ENCODE measurements at regions not wholly inside any gene's neighbourhood (a gene's known extent, or its start where the extent isn't known, plus 50 kb on each side); places are given as distances from the start of the nearest gene placed in this dataset.
A peak's percentile ranks its signal among the peaks of the same experiment; 100 is the strongest.
"Not testable (repeated sequence)": the region's sequence is repeated elsewhere in the genome, so short reads cannot be mapped to it uniquely, and the experiment has no call there.

GRCh38 chr2:176929387-176929786 lies 283.2 kb upstream of the HNRNPA3 start:
- POLR2A ChIA-PET; ATAC-seq; H3K9me3 Mint-ChIP-seq (ENCODE audit: low read depth); H3K4me3 Mint-ChIP-seq; H3K27me3 Mint-ChIP-seq; intact Hi-C loops (cut with DNase I, micrococcal nuclease); H3K36me3 Mint-ChIP-seq (ENCODE audit: low read depth); H3K27ac Mint-ChIP-seq; DNase-seq: not testable (repeated sequence)
- peaks cover 10% of the 10 kb centered on the region for H3K4me1 Mint-ChIP-seq
- CTCF ChIA-PET: interaction anchor here (0.8 kb wide), 1 partner anchor 36 kb away, joined by 3 read pairs; no protein-coding TSS in a partner anchor

GRCh38 chr2:176931588-176932563 lies 280.7 kb upstream of the HNRNPA3 start:
- peak overlapping the region; percentile 59 for H3K27ac Mint-ChIP-seq
- no peaks in the 10 kb centered on the region for H3K36me3 Mint-ChIP-seq (ENCODE audit: low read depth)
- intact Hi-C loops (cut with DNase I, micrococcal nuclease): loop anchor here (1.0 to 10.0 kb wide), 5 partner anchors 65 to 215 kb away; no protein-coding TSS in a partner anchor
- no peak overlapping the region for H3K4me3 Mint-ChIP-seq
- ChIA-PET CTCF (interaction anchor here (0.6 to 1.2 kb wide), 3 partner anchors 225 to 294 kb away, joined by 3 read pairs; no protein-coding TSS in a partner anchor), POLR2A (interaction anchor here (0.6 kb wide), 1 partner anchor 800 kb away, joined by 7 read pairs; no protein-coding TSS in a partner anchor)
- H3K27me3 Mint-ChIP-seq: peaks cover 2% of the 10 kb centered on the region
- H3K4me1 Mint-ChIP-seq: peaks cover 10% of the 10 kb centered on the region
- DNase-seq (peak; percentile 42), ATAC-seq (peak; percentile 96)
- no peaks in the 10 kb centered on the region for H3K9me3 Mint-ChIP-seq (ENCODE audit: low read depth)

GRCh38 chr2:176934131-176934530 lies 278.5 kb upstream of the HNRNPA3 start:
- no peak for DNase-seq
- Mint-ChIP-seq H3K27me3 (peaks cover 5% of the 10 kb centered on the region), H3K36me3 (ENCODE audit: low read depth) (no peaks in the 10 kb centered on the region), H3K27ac (no peak overlapping the region), H3K4me3 (no peak overlapping the region), H3K9me3 (ENCODE audit: low read depth) (no peaks in the 10 kb centered on the region), H3K4me1 (peaks cover 10% of the 10 kb centered on the region)
- ChIA-PET POLR2A (no interaction called here), CTCF (no interaction called here)
- no peak for ATAC-seq
- intact Hi-C loops (cut with DNase I, micrococcal nuclease): loop anchor here (5.0 to 10.0 kb wide), 2 partner anchors 211 to 213 kb away; no protein-coding TSS in a partner anchor

GRCh38 chr2:176934869-176935415 lies 277.7 kb upstream of the HNRNPA3 start:
- ATAC-seq (no peak), DNase-seq (no peak)
- intact Hi-C loops (cut with DNase I, micrococcal nuclease): loop anchor here (5.0 to 10.0 kb wide), 2 partner anchors 210 to 212 kb away; no protein-coding TSS in a partner anchor
- H3K4me3 Mint-ChIP-seq: no peak overlapping the region
- ChIA-PET POLR2A (no interaction called here), CTCF (no interaction called here)
- peaks cover 5% of the 10 kb centered on the region for H3K27me3 Mint-ChIP-seq
- no peaks in the 10 kb centered on the region for H3K36me3 Mint-ChIP-seq (ENCODE audit: low read depth)
- H3K27ac Mint-ChIP-seq: no peak overlapping the region
- peaks cover 10% of the 10 kb centered on the region for H3K4me1 Mint-ChIP-seq
- no peaks in the 10 kb centered on the region for H3K9me3 Mint-ChIP-seq (ENCODE audit: low read depth)

- Mint-ChIP-seq H3K27ac (no peak overlapping the region), H3K4me3 (no peak overlapping the region), H3K4me1 (peaks cover 10% of the 10 kb centered on the region), H3K27me3 (peaks cover 5% of the 10 kb centered on the region), H3K9me3 (ENCODE audit: low read depth) (no peaks in the 10 kb centered on the region), H3K36me3 (ENCODE audit: low read depth) (no peaks in the 10 kb centered on the region)
- CTCF ChIA-PET: no interaction called here
- no peak for DNase-seq
- ATAC-seq: no peak
- POLR2A ChIA-PET: no interaction called here
- intact Hi-C loops (cut with DNase I, micrococcal nuclease): loop anchor here in 1 of 2 experiments (10.0 kb wide), 1 partner anchor 209 kb away; no protein-coding TSS in a partner anchor
Measured at GRCh38 chr2:176935543-176936102, 277.0 kb upstream of the HNRNPA3 start.

- ATAC-seq: no peak
- peaks cover 5% of the 10 kb centered on the region for H3K27me3 Mint-ChIP-seq
- POLR2A ChIA-PET: no interaction called here
Measured at GRCh38 chr2:176936410-176936809, 276.2 kb upstream of the HNRNPA3 start.

GRCh38 chr2:176944998-176945397 lies 267.6 kb upstream of the HNRNPA3 start:
- peaks cover under 1% of the 10 kb centered on the region for H3K9me3 Mint-ChIP-seq (ENCODE audit: low read depth)
- no peak overlapping the region for H3K4me3 Mint-ChIP-seq
- POLR2A ChIA-PET: no interaction called here
- DNase-seq (no peak), ATAC-seq (no peak)
- intact Hi-C loops (cut with DNase I, micrococcal nuclease): no loop called here
- no peaks in the 10 kb centered on the region for H3K27me3 Mint-ChIP-seq
- H3K36me3 Mint-ChIP-seq (ENCODE audit: low read depth): no peaks in the 10 kb centered on the region
- H3K4me1 Mint-ChIP-seq: no peaks in the 10 kb centered on the region
- H3K27ac Mint-ChIP-seq: no peak overlapping the region
- CTCF ChIA-PET: no interaction called here

More at GRCh38 chr2:176936410-176936809, 276.2 kb upstream of the HNRNPA3 start:
- DNase-seq: no peak
- CTCF ChIA-PET: no interaction called here
- Mint-ChIP-seq H3K4me1 (peaks cover 7% of the 10 kb centered on the region), H3K9me3 (ENCODE audit: low read depth) (no peaks in the 10 kb centered on the region), H3K4me3 (no peak overlapping the region), H3K27ac (no peak overlapping the region), H3K36me3 (ENCODE audit: low read depth) (no peaks in the 10 kb centered on the region)
- intact Hi-C loops (cut with DNase I, micrococcal nuclease): loop anchor here in 1 of 2 experiments (10.0 kb wide), 1 partner anchor 208 kb away; no protein-coding TSS in a partner anchor

- intact Hi-C loops (cut with DNase I, micrococcal nuclease): no loop called here
- no peak overlapping the region for H3K27ac Mint-ChIP-seq
- no peaks in the 10 kb centered on the region for H3K27me3 Mint-ChIP-seq
- H3K4me1 Mint-ChIP-seq: no peaks in the 10 kb centered on the region
- ChIA-PET CTCF (interaction anchor here (0.6 kb wide), 1 partner anchor 47 kb away, joined by 3 read pairs; no protein-coding TSS in a partner anchor), POLR2A (no interaction called here)
- DNase-seq: no peak
- no peak overlapping the region for H3K4me3 Mint-ChIP-seq
- no peaks in the 10 kb centered on the region for H3K36me3 Mint-ChIP-seq (ENCODE audit: low read depth)
- H3K9me3 Mint-ChIP-seq (ENCODE audit: low read depth): peaks cover 4% of the 10 kb centered on the region
- ATAC-seq: no peak
Measured at GRCh38 chr2:176947754-176948153, 264.8 kb upstream of the HNRNPA3 start.

- ATAC-seq; POLR2A ChIA-PET; H3K36me3 Mint-ChIP-seq (ENCODE audit: low read depth); DNase-seq; H3K27me3 Mint-ChIP-seq; H3K9me3 Mint-ChIP-seq (ENCODE audit: low read depth); H3K4me1 Mint-ChIP-seq; H3K4me3 Mint-ChIP-seq; CTCF ChIA-PET; intact Hi-C loops (cut with DNase I, micrococcal nuclease); H3K27ac Mint-ChIP-seq: not testable (repeated sequence)
Measured at GRCh38 chr2:176951218-176951617, 261.4 kb upstream of the HNRNPA3 start.

GRCh38 chr2:176956791-176957190 lies 255.8 kb upstream of the HNRNPA3 start:
- DNase-seq: no peak
- no peaks in the 10 kb centered on the region for H3K9me3 Mint-ChIP-seq (ENCODE audit: low read depth)
- peaks cover 9% of the 10 kb centered on the region for H3K27me3 Mint-ChIP-seq
- intact Hi-C loops (cut with DNase I, micrococcal nuclease): no loop called here
- H3K27ac Mint-ChIP-seq: no peak overlapping the region
- POLR2A ChIA-PET: no interaction called here
- CTCF ChIA-PET: no interaction called here
- no peak overlapping the region for H3K4me3 Mint-ChIP-seq
- H3K4me1 Mint-ChIP-seq: no peaks in the 10 kb centered on the region
- H3K36me3 Mint-ChIP-seq (ENCODE audit: low read depth): no peaks in the 10 kb centered on the region
- ATAC-seq: no peak

- no peak for ATAC-seq
- Mint-ChIP-seq H3K36me3 (ENCODE audit: low read depth) (no peaks in the 10 kb centered on the region), H3K9me3 (ENCODE audit: low read depth) (no peaks in the 10 kb centered on the region), H3K27ac (no peak overlapping the region), H3K4me1 (no peaks in the 10 kb centered on the region), H3K27me3 (peaks cover 13% of the 10 kb centered on the region), H3K4me3 (no peak overlapping the region)
- ChIA-PET CTCF (no interaction called here), POLR2A (no interaction called here)
- no peak for DNase-seq
- intact Hi-C loops (cut with DNase I, micrococcal nuclease): no loop called here
Measured at GRCh38 chr2:176959614-176960013, 253.0 kb upstream of the HNRNPA3 start.

All from activated CD4-positive, alpha-beta T cell treated with anti-CD3 and anti-CD28 coated beads for 36 hours (primary cell).